CD14-positive monocyte (primary cell): ENCODE measurements at regions not wholly inside any gene's neighbourhood (a gene's known extent, or its start where the extent isn't known, plus 50 kb on each side); places are given as distances from the start of the nearest gene placed in this dataset.

ENCODE experiments used
- DNase-seq, 3 donors: peaks; one replicate each; pipeline ENCODE4 v3.0.0-alpha.2; 2011 to 2022
- H2AFZ ChIP-seq: 2 replicates; pipeline ENCODE4 v1.6.0; 2012; ENCODE audit warnings: mild to moderate bottlenecking, low read depth, low read length, inconsistent platforms; ENCODE audit not compliant: insufficient read depth, poor library complexity, severe bottlenecking
- H3K27ac ChIP-seq, 2 donors: 1 replicate in 1 of 2; 2 replicates in 1 of 2; pipeline ENCODE4 v1.5.1; 2012 to 2013; ENCODE audit warnings: low read length in 2 of 2, control low read depth in 1 of 2, inconsistent platforms in 1 of 2, low read depth in 1 of 2, mild to moderate bottlenecking in 1 of 2
- H3K27me3 ChIP-seq, 2 donors: one replicate each; pipeline versions ENCODE4 v1.6.0 to v1.6.1; 2011 to 2013; ENCODE audit warnings: low read length in 2 of 2; ENCODE audit not compliant: control insufficient read depth in 2 of 2, insufficient read depth in 2 of 2
- H3K36me3 ChIP-seq, 2 donors: replicated peaks in 1 of 2; 1 replicate in 1 of 2; 2 replicates in 1 of 2; pipeline versions ENCODE4 v1.5.1 to v1.6.1; 2012 to 2013; ENCODE audit warnings: low read length in 2 of 2, control low read depth in 1 of 2, inconsistent platforms in 1 of 2, mild to moderate bottlenecking in 1 of 2; ENCODE audit not compliant: insufficient read depth in 2 of 2, control insufficient read depth in 1 of 2
- H3K4me1 ChIP-seq, 2 donors: 1 replicate in 1 of 2; 2 replicates in 1 of 2; pipeline versions ENCODE4 v1.5.1 to v1.6.1; 2012 to 2013; ENCODE audit warnings: low read length in 2 of 2, control low read depth in 1 of 2, inconsistent platforms in 1 of 2, mild to moderate bottlenecking in 1 of 2, moderate library complexity in 1 of 2; ENCODE audit not compliant: insufficient read depth in 2 of 2, control insufficient read depth in 1 of 2
- H3K4me2 ChIP-seq: replicated peaks from 2 replicates; pipeline ENCODE3; 2012; ENCODE audit warnings: low read length, moderate library complexity, mild to moderate bottlenecking; ENCODE audit not compliant: poor library complexity, severe bottlenecking; ENCODE audit errors: extremely low read depth
- H3K4me3 ChIP-seq, 3 experiments: fragments of 200-600 bp in 1 of 3; sonication (generic) in 1 of 3; replicated peaks in 1 of 3; 1 replicate in 2 of 3; 2 replicates in 1 of 3; pipeline ENCODE4 v1.5.1; 2011 to 2013; ENCODE audit warnings: low read length in 3 of 3, mild to moderate bottlenecking in 3 of 3, control low read depth in 2 of 3, low read depth in 2 of 3, inconsistent platforms in 1 of 3, moderate library complexity in 1 of 3
- H3K79me2 ChIP-seq: 2 replicates; pipeline ENCODE4 v1.6.0; 2012; ENCODE audit warnings: mild to moderate bottlenecking, control low read depth, inconsistent platforms, low read length, moderate library complexity; ENCODE audit not compliant: insufficient read depth
- H3K9ac ChIP-seq: 2 replicates; pipeline ENCODE4 v1.6.0; 2017; ENCODE audit warnings: low read length, mild to moderate bottlenecking; ENCODE audit not compliant: insufficient read depth, poor library complexity, severe bottlenecking
- H3K9me3 ChIP-seq, 2 donors: replicated peaks in 1 of 2; 1 replicate in 1 of 2; 2 replicates in 1 of 2; pipeline versions ENCODE4 v1.5.1 to v1.6.1; 2012 to 2013; ENCODE audit warnings: low read length in 2 of 2, control low read depth in 1 of 2; ENCODE audit not compliant: control insufficient read depth in 1 of 2, insufficient read depth in 1 of 2
- H4K20me1 ChIP-seq: 2 replicates; pipeline ENCODE4 v1.6.0; 2012; ENCODE audit warnings: mild to moderate bottlenecking, low read length, control low read depth, moderate library complexity; ENCODE audit not compliant: insufficient read depth
- H3K27ac Mint-ChIP-seq, 7 donors: one replicate each; pipeline ENCODE4 v1.8.0; 2020; ENCODE audit warnings: mild to moderate bottlenecking in 7 of 7, mixed read lengths in 7 of 7, moderate library complexity in 6 of 7, inconsistent platforms in 2 of 7
- H3K27me3 Mint-ChIP-seq, 3 donors: one replicate each; pipeline ENCODE4 v1.8.0; 2021 to 2022; ENCODE audit warnings: low read depth in 3 of 3, mild to moderate bottlenecking in 3 of 3, mixed read lengths in 3 of 3, moderate library complexity in 3 of 3, inconsistent platforms in 1 of 3
- H3K36me3 Mint-ChIP-seq, 2 donors: one replicate each; pipeline ENCODE4 v1.8.0; 2020; ENCODE audit warnings: mixed read lengths in 2 of 2, inconsistent platforms in 1 of 2, mild to moderate bottlenecking in 1 of 2
- H3K4me1 Mint-ChIP-seq: one replicate; pipeline ENCODE4 v1.8.0; 2020; ENCODE audit warnings: mild to moderate bottlenecking, mixed read lengths
- H3K4me3 Mint-ChIP-seq, 2 donors: one replicate each; pipeline ENCODE4 v1.8.0; 2020; ENCODE audit warnings: mild to moderate bottlenecking in 2 of 2, mixed read lengths in 2 of 2, moderate library complexity in 1 of 2
- H3K9me3 Mint-ChIP-seq, 7 donors: one replicate each; pipeline ENCODE4 v1.8.0; 2020 to 2022; ENCODE audit warnings: mixed read lengths in 7 of 7, mild to moderate bottlenecking in 6 of 7, moderate library complexity in 6 of 7, inconsistent platforms in 2 of 7
- WGBS: methylation state at CpG from one replicate; pipeline ENCODE4 v1.1.5; 2013; ENCODE audit warnings: missing lambda C conversion rate; ENCODE audit not compliant: insufficient coverage; 5-methylcytosine and 5-hydroxymethylcytosine counted together
- intact Hi-C, 2 donors: fragments of 100-400 bp; cut with micrococcal nuclease; formaldehyde crosslinking; loops; one replicate each; pipeline versions ENCODE4 v1.15.0 to v1.15.1; 2023
- TF ChIP-seq, protein P1 (sequence below): fragments of 200-600 bp; IDR thresholded peaks from one replicate; pipeline ENCODE4 v1.8.0; 2022; ENCODE audit warnings: antibody characterized with exemption, mild to moderate bottlenecking

DNA sequence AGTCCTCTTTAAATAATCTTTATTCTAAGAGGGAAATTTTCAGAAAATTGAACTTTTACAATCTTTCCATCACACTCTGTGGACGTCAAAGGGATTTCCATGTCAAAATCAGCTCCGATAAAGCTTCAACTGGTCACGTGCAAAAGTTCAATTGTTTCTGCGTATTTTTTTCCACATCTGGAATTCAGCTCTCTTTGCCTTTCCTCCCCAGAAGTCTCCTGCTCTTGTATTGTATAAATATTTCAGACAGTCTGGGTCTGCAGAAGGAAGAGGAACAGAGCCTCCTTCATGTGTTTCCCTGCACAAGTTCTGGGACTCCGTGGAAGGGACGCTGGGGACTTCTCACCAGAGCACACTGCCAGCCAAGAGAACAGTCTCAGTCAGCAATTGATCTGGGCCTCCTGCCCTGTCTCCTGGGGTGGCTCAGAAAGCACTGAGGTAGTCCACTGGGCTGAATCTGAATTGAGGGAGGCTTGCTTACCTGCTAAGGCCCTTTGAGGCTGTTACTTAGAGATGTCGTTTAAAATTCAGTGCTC lies 251.5 kb downstream of the TFCP2L1 start:
- TF ChIP-seq, protein P1, sequence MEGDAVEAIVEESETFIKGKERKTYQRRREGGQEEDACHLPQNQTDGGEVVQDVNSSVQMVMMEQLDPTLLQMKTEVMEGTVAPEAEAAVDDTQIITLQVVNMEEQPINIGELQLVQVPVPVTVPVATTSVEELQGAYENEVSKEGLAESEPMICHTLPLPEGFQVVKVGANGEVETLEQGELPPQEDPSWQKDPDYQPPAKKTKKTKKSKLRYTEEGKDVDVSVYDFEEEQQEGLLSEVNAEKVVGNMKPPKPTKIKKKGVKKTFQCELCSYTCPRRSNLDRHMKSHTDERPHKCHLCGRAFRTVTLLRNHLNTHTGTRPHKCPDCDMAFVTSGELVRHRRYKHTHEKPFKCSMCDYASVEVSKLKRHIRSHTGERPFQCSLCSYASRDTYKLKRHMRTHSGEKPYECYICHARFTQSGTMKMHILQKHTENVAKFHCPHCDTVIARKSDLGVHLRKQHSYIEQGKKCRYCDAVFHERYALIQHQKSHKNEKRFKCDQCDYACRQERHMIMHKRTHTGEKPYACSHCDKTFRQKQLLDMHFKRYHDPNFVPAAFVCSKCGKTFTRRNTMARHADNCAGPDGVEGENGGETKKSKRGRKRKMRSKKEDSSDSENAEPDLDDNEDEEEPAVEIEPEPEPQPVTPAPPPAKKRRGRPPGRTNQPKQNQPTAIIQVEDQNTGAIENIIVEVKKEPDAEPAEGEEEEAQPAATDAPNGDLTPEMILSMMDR, result no peak
- no peak overlapping the region for H3K27ac ChIP-seq
- H3K4me1 ChIP-seq, result no peaks in the 10 kb centered on the region
- H3K79me2 ChIP-seq, result no peaks in the 10 kb centered on the region
- Mint-ChIP-seq H3K4me3 (no peak overlapping the region), H3K27ac (no peak overlapping the region), H3K4me1 (no peaks in the 10 kb centered on the region), H3K36me3 (no peaks in the 10 kb centered on the region), H3K27me3 (peaks cover 5 to 10% (median 8%) of the 10 kb centered on the region in 3 donors), H3K9me3 (peaks cover 0 to 1% (median 0%) of the 10 kb centered on the region in 7 donors)
- intact Hi-C loops, result no loop called here
- no peaks in the 10 kb centered on the region for H4K20me1 ChIP-seq
- H3K9ac ChIP-seq, result no peak overlapping the region
- H3K4me2 ChIP-seq, result no peak overlapping the region
- 89% methylated on average over 6 of the region's 7 CpGs for WGBS
- DNase-seq, result no peak
- H3K9me3 ChIP-seq, result no peaks in the 10 kb centered on the region
- H2AFZ ChIP-seq, result no peak overlapping the region
- no peak overlapping the region for H3K4me3 ChIP-seq
- no peaks in the 10 kb centered on the region for H3K36me3 ChIP-seq
- no peaks in the 10 kb centered on the region for H3K27me3 ChIP-seq

DNA sequence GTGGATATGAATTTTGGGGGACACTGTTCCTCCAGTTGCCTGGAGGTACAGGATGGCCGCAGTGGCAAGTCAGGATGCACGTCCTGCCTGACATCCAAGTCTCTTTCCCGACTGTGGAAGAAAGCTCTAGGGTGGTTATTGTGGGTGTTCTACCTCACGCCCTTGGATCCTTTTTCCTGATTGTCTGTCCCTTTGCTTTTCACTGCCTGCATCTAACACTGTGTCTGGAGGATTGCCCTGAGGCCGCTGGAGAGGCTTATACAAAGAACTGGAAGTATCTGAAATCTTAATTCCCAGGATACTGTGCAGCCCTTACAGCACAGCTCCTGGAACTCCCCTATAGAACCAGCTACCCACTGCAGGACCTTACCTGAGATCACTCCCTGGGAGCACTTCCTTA lies 250.5 kb downstream of the TFCP2L1 start:
- no peak overlapping the region for H3K4me3 Mint-ChIP-seq

More for the DNA sequence above, 250.5 kb downstream of the TFCP2L1 start:
- no peaks in the 10 kb centered on the region for H3K4me1 ChIP-seq
- no peak overlapping the region for H3K27ac ChIP-seq
- 100% methylated on average over 3 of the region's 5 CpGs for whole genome bisulfite sequencing
- H3K79me2 ChIP-seq, result no peaks in the 10 kb centered on the region
- Mint-ChIP-seq H3K4me1 (no peaks in the 10 kb centered on the region), H3K9me3 (peaks cover 0 to 1% (median 0%) of the 10 kb centered on the region in 7 donors), H3K27ac (no peak overlapping the region), H3K36me3 (no peaks in the 10 kb centered on the region), H3K27me3 (peaks cover 5 to 9% (median 8%) of the 10 kb centered on the region in 3 donors)
- H4K20me1 ChIP-seq, result no peaks in the 10 kb centered on the region
- no peak overlapping the region for H2AFZ ChIP-seq
- DNase-seq, result no peak
- no peaks in the 10 kb centered on the region for H3K27me3 ChIP-seq
- H3K9me3 ChIP-seq, result no peaks in the 10 kb centered on the region
- no peaks in the 10 kb centered on the region for H3K36me3 ChIP-seq
- no peak overlapping the region for H3K9ac ChIP-seq
- intact Hi-C loops, result no loop called here
- H3K4me3 ChIP-seq, result no peak overlapping the region
- TF ChIP-seq, protein P1, result no peak
- H3K4me2 ChIP-seq, result no peak overlapping the region
